Small intestine (tissue), 7 donors: ENCODE measurements at regions not wholly inside any gene's neighbourhood (a gene's known extent, or its start where the extent isn't known, plus 50 kb on each side); places are given as distances from the start of the nearest gene placed in this dataset.

ENCODE experiments used
- DNase-seq, 2 donors: peaks; one replicate each; pipeline versions ENCODE4 v3.0.0 to v3.0.0-alpha.2; 2013
- FAIRE-seq: peaks from 2 replicates; lab custom pipeline; 2012; peaks lifted over from hg19 to GRCh38; lab: Jason Lieb, UNC
- H3K27ac ChIP-seq, 3 donors: one replicate each; pipeline ENCODE4 v1.5.1; 2013; ENCODE audit warnings: low read length in 2 of 3, mild to moderate bottlenecking in 2 of 3, control low read depth in 1 of 3, inconsistent platforms in 1 of 3, low read depth in 1 of 3, moderate library complexity in 1 of 3
- H3K27me3 ChIP-seq, 3 donors: one replicate each; pipeline ENCODE4 v1.6.1; 2013; ENCODE audit warnings: low read length in 3 of 3, inconsistent platforms in 1 of 3; ENCODE audit not compliant: control insufficient read depth in 3 of 3, insufficient read depth in 3 of 3
- H3K36me3 ChIP-seq, 3 donors: one replicate each; pipeline ENCODE4 v1.6.1; 2013; ENCODE audit warnings: low read length in 3 of 3, inconsistent platforms in 1 of 3, low read depth in 1 of 3, mild to moderate bottlenecking in 1 of 3, moderate library complexity in 1 of 3; ENCODE audit not compliant: control insufficient read depth in 3 of 3, insufficient read depth in 2 of 3
- H3K4me1 ChIP-seq, 3 donors: one replicate each; pipeline ENCODE4 v1.6.1; 2013; ENCODE audit warnings: low read length in 2 of 3, inconsistent platforms in 1 of 3, low read depth in 1 of 3, mild to moderate bottlenecking in 1 of 3, moderate library complexity in 1 of 3; ENCODE audit not compliant: control insufficient read depth in 3 of 3, insufficient read depth in 2 of 3
- H3K4me3 ChIP-seq, 3 donors: one replicate each; pipeline ENCODE4 v1.5.1; 2013; ENCODE audit warnings: low read length in 3 of 3, control low read depth in 1 of 3, inconsistent platforms in 1 of 3, low read depth in 1 of 3, mild to moderate bottlenecking in 1 of 3, moderate library complexity in 1 of 3
- H3K9me3 ChIP-seq, 2 donors: one replicate each; pipeline ENCODE4 v1.6.1; 2013; ENCODE audit warnings: low read depth in 1 of 2, low read length in 1 of 2; ENCODE audit not compliant: control insufficient read depth in 2 of 2, insufficient read depth in 1 of 2
- WGBS, 3 donors: extraction: QIAGEN DNeasy Blood & Tissue Kit; methylation state at CpG; one replicate each; pipeline ENCODE4 v1.1.7; 2013; 5-methylcytosine and 5-hydroxymethylcytosine counted together
- donor health status: healthy with polysubstance abuse.
- donor health status: control.
- donor health status: control.
- donor health status: Bipolar disorder and iron deficiency.
- donor health status: healthy.

DNA sequence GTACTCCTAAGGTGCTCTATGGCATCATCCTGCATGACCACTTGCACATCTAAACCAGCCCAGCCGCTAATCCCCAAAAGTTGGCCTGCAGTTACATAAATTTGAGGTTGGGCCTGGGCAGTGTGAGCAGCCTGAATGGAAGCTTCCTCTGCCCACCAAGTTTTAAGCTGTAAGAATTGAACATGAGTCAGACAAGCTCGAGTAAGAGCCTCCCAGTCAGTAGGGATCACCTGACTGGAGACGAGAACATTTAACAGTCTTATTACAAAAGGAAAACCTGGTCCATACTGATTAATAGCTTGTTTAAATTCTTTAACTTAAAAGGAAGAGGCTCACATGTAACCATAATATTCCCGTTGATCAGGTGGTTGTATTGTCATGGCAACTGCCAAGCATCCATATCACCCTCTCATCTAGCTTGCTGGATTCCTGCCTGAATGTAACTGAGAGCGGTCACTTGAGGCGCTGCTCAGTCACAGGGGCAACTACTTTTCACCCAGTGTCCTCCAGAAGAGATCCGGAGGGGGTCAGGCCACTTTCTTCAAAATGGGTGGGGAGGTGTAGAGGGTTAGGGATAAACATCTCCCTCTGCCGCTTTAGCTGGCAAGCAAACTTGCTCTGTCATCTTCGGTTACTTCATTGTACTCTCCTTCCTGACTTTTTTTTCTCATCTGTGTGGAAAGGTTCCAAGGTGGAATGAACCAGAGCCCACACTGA, 56.6 kb upstream of the WDR1 start:
- FAIRE-seq: no peak
- Histone ChIP-seq H3K27ac (no peak overlapping the region), H3K36me3 (no peaks in the 10 kb centered on the region), H3K4me3 (no peak overlapping the region), H3K9me3 (no peaks in the 10 kb centered on the region), H3K27me3 (no peaks in the 10 kb centered on the region), H3K4me1 (peaks cover 0 to 18% (median 5%) of the 10 kb centered on the region in 3 donors)
- peak in 1 of 2 donors; percentile 33 for DNase-seq
- WGBS, 3 donors: 18 to 44% (median 31%) methylated on average over 9 of the region's 9 CpGs

DNA sequence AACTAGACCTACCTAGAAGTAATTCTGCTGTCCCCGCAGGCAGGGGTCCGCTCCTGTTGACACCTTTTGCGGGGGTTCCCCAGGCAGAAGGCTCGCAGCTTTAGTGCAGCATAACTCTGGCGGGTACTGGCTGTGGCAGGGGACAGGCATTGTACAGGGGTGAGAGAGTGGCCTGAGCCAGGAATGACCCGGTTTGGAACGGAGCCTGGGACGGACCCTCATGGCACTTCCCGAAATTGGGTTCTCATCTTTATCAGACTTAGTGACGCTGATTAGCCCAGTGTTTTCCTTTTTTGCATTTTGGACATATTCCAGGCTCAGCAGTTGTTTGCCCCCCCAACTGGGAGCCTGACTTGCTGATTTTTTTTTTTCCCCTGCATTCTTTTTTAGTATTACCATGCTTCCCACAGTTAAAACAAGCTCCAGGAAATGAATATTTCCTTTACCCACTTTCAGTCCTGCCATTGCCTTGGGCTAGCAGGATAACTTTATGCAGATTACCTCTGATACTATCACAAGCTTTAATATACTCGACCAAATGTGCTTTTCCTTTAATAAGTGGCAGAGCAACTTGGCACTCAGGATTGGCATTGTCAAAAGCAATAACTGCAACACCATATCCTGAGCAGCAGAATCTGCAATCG, 55.8 kb upstream of the WDR1 start:
- Histone ChIP-seq H3K27ac (no peak overlapping the region), H3K36me3 (no peaks in the 10 kb centered on the region), H3K4me3 (no peak overlapping the region), H3K27me3 (no peaks in the 10 kb centered on the region), H3K4me1 (peaks cover 0 to 18% (median 5%) of the 10 kb centered on the region in 3 donors), H3K9me3 (no peaks in the 10 kb centered on the region)
- DNase-seq: no peak
- FAIRE-seq: no peak
- WGBS, 3 donors: 42 to 59% (median 47%) methylated on average over 12 of the region's 12 CpGs

DNA sequence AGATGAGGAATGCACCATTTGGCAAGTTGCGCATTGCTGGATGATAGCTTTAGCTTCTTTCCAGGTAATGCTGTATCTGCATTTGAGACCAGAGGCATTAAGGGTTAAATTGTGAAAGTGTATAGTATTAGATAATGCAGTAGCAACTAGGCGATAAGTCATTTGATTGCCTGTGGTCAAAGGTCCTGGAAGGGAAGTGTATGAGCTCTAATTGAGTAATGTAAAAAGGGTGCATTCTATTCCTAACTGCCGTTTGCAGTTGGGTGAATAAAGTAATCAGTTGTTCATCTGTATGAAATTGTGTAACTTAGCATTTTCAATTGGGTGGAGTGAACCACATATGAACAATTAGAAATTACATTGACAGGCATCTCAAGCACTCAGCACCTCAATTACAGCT, 54.5 kb upstream of the WDR1 start:
- no peak overlapping the region for H3K4me3 ChIP-seq
- no peaks in the 10 kb centered on the region for H3K36me3 ChIP-seq
- no peaks in the 10 kb centered on the region for H3K9me3 ChIP-seq
- DNase-seq (peak; percentile 69 to 92), FAIRE-seq (no peak)
- whole genome bisulfite sequencing, 3 donors: 29 to 55% (median 39%) methylated on average over 3 of the region's 3 CpGs
- H3K27ac ChIP-seq: no peak overlapping the region
- no peaks in the 10 kb centered on the region for H3K27me3 ChIP-seq
- peaks cover 0 to 18% (median 5%) of the 10 kb centered on the region in 3 donors for H3K4me1 ChIP-seq

DNA sequence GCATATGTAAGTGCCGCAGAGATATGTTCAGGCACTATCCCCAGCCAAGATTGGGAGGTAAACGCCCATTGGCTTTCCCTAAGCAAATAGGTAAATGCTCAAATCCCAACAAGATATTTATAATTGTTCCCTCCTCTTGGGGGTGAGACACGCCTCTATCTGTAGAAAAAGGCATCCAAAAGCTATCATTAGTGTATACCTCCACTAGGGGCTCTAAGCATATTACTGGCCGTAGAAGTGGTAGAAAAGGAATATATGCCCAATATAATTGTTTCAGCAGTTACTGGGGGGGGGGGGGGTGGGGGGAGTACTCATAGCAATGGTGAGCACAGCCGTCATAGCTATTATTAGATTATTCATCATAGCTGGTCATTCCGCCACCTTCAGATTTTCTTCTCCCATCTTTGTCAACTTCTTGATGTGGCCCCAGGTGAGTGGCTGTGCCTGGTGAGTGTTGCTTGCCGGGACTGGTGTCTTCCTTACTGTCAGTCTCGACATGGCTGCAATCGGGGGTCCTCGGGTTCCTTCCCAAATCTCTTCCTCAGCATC, 53.3 kb upstream of the WDR1 start:
- Histone ChIP-seq H3K4me1 (peaks cover 0 to 18% (median 4%) of the 10 kb centered on the region in 3 donors), H3K9me3 (no peaks in the 10 kb centered on the region)
- FAIRE-seq: no peak

DNA sequence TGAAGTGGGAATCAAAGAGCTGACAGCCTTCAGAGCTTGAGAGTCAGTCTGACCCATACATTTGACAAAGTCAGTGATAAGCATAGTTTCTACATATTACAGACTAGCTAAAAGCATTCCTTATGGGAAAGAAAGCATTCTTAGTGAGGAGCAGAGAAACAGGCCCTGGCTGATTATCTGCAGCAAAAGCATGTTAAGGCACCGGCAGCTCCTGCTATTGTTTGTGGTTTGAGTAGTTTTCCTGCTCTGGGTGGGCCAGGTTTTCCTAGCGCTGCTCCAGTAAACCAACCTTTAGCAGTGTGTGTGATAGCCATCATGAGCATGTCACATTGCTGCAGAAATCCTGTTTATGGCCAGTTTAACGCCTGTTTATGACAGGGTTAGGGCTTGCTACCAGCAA, 51.6 kb upstream of the WDR1 start:
- 50 to 53% (median 51%) methylated on average over 3 of the region's 3 CpGs for WGBS, 3 donors
- DNase-seq (peak in 1 of 2 donors; percentile 41), FAIRE-seq (no peak)
- Histone ChIP-seq H3K27me3 (no peaks in the 10 kb centered on the region), H3K4me3 (no peak overlapping the region), H3K36me3 (no peaks in the 10 kb centered on the region), H3K27ac (no peak overlapping the region), H3K9me3 (no peaks in the 10 kb centered on the region), H3K4me1 (peaks cover 0 to 15% (median 3%) of the 10 kb centered on the region in 3 donors)

More for the DNA sequence above, 53.3 kb upstream of the WDR1 start:
- H3K27ac ChIP-seq: no peak overlapping the region
- DNase-seq: no peak
- WGBS, 3 donors: 92 to 95% (median 92%) methylated on average over 10 of the region's 10 CpGs
- no peaks in the 10 kb centered on the region for H3K27me3 ChIP-seq
- H3K36me3 ChIP-seq: no peaks in the 10 kb centered on the region
- H3K4me3 ChIP-seq: no peak overlapping the region

DNA sequence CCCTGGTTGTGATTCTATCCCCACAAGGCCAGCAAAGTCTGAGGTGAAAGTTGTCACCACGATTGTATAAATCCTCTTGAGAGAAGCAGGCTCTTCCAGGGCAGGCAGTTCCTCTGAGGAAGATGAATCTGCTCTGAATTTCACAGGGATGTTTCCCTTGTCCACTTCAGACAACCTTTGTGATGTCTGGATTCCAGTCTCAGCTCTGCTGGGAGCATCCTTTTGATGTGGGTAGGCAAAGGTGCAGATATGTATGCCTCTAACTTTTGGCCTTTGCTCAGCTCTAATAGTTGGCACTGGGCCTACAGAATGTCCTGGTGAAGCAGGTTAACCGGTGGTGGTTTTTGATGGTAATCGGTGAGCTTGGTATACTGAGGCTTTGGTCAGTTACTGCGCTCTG, 50.6 kb upstream of the WDR1 start:
- WGBS, 3 donors: 30 to 53% (median 43%) methylated on average over 4 of the region's 4 CpGs

More for the DNA sequence above, 50.6 kb upstream of the WDR1 start:
- H3K27me3 ChIP-seq: no peaks in the 10 kb centered on the region
- no peak overlapping the region for H3K4me3 ChIP-seq
- FAIRE-seq: no peak
- H3K4me1 ChIP-seq: peaks cover 0 to 21% (median 4%) of the 10 kb centered on the region in 3 donors
- H3K9me3 ChIP-seq: no peaks in the 10 kb centered on the region
- no peaks in the 10 kb centered on the region for H3K36me3 ChIP-seq
- DNase-seq: no peak
- H3K27ac ChIP-seq: no peak overlapping the region
